ENCODE measurements at regions not wholly inside any gene's neighbourhood (a gene's known extent, or its start where the extent isn't known, plus 50 kb on each side); places are given as distances from the start of the nearest gene placed in this dataset.

DNA sequence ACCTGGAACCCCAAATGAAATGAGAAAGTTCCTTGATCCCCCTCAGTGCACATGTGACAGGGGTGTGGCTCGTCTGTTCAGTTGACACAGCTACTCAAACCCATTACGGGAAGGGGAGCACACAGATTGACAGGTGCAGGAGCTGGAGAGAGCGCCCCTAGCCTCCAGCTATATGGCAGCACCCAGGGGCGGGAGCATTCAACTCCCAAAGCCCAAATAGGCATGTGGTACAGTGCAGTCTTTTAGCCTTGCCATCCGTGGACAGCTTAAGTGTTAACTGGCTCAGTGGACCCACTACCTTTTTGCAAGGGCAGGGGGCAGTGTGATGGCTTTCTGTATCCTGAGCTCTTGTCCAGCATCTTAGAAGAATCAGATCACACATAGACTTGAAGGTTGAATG, 1374.2 kb upstream of the ALCAM start:
- TF ChIP-seq, protein P1, sequence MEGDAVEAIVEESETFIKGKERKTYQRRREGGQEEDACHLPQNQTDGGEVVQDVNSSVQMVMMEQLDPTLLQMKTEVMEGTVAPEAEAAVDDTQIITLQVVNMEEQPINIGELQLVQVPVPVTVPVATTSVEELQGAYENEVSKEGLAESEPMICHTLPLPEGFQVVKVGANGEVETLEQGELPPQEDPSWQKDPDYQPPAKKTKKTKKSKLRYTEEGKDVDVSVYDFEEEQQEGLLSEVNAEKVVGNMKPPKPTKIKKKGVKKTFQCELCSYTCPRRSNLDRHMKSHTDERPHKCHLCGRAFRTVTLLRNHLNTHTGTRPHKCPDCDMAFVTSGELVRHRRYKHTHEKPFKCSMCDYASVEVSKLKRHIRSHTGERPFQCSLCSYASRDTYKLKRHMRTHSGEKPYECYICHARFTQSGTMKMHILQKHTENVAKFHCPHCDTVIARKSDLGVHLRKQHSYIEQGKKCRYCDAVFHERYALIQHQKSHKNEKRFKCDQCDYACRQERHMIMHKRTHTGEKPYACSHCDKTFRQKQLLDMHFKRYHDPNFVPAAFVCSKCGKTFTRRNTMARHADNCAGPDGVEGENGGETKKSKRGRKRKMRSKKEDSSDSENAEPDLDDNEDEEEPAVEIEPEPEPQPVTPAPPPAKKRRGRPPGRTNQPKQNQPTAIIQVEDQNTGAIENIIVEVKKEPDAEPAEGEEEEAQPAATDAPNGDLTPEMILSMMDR (IDR thresholded peaks at IDR 0.05) = no peak
- no peak for TF ChIP-seq POLR2A (IDR thresholded peaks at IDR 0.05)
